ENCODE measurements at regions not wholly inside any gene's neighbourhood (a gene's known extent, or its start where the extent isn't known, plus 50 kb on each side); places are given as distances from the start of the nearest gene placed in this dataset.

DNA sequence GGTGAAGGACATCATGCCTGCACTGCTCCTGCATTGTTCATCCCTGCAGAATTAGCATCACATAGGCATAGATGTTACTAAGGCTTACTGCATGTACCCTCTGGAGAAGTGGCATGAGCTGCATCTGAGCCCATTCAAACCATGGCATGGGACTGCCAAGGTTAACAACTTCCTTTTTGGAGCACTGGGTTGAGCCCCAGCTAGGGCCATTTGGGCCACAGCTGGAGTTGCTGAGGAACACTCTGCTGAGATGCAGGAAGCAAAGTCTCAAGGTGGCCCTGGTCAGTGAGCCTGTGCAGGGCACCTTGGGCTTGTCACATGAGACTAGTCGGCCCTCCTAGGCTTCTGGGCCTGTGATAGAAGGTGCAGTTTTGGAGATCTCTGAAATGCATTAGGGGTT is 511.2 kb downstream of the C12orf50 start:
- no peak for TF ChIP-seq POLR2AphosphoS5 (IDR thresholded peaks at IDR 0.05)
- TF ChIP-seq, protein P1, sequence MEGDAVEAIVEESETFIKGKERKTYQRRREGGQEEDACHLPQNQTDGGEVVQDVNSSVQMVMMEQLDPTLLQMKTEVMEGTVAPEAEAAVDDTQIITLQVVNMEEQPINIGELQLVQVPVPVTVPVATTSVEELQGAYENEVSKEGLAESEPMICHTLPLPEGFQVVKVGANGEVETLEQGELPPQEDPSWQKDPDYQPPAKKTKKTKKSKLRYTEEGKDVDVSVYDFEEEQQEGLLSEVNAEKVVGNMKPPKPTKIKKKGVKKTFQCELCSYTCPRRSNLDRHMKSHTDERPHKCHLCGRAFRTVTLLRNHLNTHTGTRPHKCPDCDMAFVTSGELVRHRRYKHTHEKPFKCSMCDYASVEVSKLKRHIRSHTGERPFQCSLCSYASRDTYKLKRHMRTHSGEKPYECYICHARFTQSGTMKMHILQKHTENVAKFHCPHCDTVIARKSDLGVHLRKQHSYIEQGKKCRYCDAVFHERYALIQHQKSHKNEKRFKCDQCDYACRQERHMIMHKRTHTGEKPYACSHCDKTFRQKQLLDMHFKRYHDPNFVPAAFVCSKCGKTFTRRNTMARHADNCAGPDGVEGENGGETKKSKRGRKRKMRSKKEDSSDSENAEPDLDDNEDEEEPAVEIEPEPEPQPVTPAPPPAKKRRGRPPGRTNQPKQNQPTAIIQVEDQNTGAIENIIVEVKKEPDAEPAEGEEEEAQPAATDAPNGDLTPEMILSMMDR (IDR thresholded peaks at IDR 0.05), result no peak
- TF ChIP-seq POLR2A (IDR thresholded peaks at IDR 0.05), result no peak
- no peak for TF ChIP-seq EP300 (IDR thresholded peaks at IDR 0.05)

DNA sequence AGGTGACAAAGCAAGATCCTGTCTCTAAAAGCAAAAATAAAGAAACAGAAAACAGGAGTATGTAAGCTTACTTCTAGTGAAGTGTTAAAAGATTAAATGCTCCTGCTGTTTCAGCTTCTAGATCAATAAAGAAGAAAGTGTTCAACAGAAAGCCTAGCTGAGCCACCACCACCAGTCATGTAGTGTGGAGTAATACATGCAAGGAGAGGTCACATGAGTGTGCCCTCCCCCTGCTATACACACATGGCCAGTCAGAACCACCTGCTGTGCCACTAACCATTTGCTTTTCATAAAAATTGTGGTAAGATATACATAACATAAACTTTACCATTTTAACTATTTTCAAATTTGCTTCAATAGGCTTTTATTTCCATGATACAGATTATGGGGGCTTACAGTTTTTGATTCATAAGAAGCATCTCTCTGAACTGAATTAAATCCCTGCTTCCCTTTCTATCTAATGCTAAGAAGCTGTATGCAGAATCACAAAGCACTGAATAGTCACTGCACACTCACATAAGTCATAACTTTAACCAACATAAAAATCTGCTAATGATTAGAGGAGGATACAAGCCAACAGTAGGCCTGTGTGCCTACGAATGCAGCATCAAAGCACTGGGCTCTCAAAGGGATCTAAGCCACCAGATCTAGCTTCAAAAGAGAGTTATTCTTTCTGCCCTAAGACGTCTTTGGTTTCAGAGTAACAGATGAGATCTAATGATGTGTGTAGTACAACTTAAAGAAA is 515.5 kb downstream of the C12orf50 start:
- DNase-seq, result no peak
- no peaks in the 10 kb centered on the region for H3K4me1 ChIP-seq
- TF ChIP-seq POLR2A (IDR thresholded peaks at IDR 0.05), result no peak
- no peak for TF ChIP-seq POLR2AphosphoS5 (IDR thresholded peaks at IDR 0.05)
- no peak for TF ChIP-seq EP300 (IDR thresholded peaks at IDR 0.05)
- TF ChIP-seq, protein P1 (IDR thresholded peaks at IDR 0.05), result no peak
- no peaks in the 10 kb centered on the region for H3K9me3 ChIP-seq
- no peaks in the 10 kb centered on the region for H3K36me3 ChIP-seq
- no peak overlapping the region for H3K4me3 ChIP-seq
- 65% methylated on average over 2 of the region's 2 CpGs for WGBS, 2 donors
- H3K27ac ChIP-seq, result no peak overlapping the region
- H3K27me3 ChIP-seq, result no peaks in the 10 kb centered on the region
- intact Hi-C loops (cut with DNase I), result no loop called here

More for the DNA sequence above, 511.2 kb downstream of the C12orf50 start:
- no peak overlapping the region for H3K4me3 ChIP-seq
- no peak overlapping the region for H3K27ac ChIP-seq
- DNase-seq, result no peak
- intact Hi-C loops (cut with DNase I), result no loop called here
- 84 to 92% methylated on average over 1 of the region's 1 CpG for WGBS, 2 donors
- H3K36me3 ChIP-seq, result no peaks in the 10 kb centered on the region
- no peaks in the 10 kb centered on the region for H3K27me3 ChIP-seq
- no peaks in the 10 kb centered on the region for H3K9me3 ChIP-seq
- H3K4me1 ChIP-seq, result no peaks in the 10 kb centered on the region

DNA sequence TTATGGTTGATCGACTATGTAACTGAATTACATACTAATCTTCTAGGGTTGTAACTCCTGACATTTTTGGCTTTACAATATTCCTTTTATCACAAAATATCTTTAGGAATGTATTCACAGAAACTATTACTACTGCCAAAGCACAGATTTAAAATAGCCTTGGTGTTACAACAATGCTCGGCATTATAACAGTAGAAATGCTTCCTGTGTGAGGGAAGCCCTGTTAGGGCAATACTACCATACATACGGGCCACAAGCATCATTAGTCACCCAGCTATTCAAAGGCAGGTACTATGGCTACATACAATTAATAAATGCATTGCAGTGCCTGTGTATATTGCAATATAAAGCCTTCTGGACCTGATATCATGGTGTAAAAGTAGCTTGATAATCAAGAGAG is 517.8 kb downstream of the C12orf50 start:
- 81 to 84% methylated on average over 3 of the region's 3 CpGs for WGBS, 2 donors

DNA sequence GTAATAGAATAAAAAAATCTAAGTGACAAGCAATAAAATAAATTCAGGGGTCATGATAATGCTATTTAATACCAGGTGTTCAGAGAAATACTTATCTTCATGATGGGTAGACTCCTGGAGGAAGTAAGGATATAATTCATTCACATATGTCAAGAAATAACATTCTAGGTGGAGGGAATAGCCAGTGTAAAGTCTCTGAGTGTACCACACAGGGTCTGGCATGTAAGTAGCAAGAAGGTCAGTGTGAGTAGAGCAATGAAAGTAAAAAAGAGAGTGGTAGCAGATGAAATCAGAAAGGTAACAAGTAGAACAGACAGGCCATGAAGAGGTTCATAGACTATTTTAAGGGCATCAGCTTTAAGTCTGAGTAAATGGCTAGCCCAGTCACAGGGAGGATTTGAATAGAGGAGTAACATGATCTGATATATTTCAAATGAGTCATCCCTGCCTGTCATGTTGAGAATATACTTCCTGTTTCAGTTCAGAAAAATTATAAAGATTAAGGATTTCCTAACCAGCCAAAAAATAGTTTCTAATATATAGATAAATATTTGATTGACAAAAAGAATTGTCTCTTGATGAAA is 519.9 kb downstream of the C12orf50 start:
- Histone ChIP-seq H3K27ac (no peak overlapping the region), H3K9me3 (no peaks in the 10 kb centered on the region), H3K27me3 (no peaks in the 10 kb centered on the region), H3K4me3 (no peak overlapping the region), H3K4me1 (no peaks in the 10 kb centered on the region), H3K36me3 (no peaks in the 10 kb centered on the region)
- DNase-seq, result no peak
- TF ChIP-seq POLR2A (IDR thresholded peaks at IDR 0.05) (no peak), EP300 (IDR thresholded peaks at IDR 0.05) (no peak), POLR2AphosphoS5 (IDR thresholded peaks at IDR 0.05) (no peak)
- TF ChIP-seq, protein P1 (IDR thresholded peaks at IDR 0.05), result no peak
- intact Hi-C loops (cut with DNase I), result no loop called here

More for the DNA sequence above, 517.8 kb downstream of the C12orf50 start:
- Histone ChIP-seq H3K4me1 (no peaks in the 10 kb centered on the region), H3K9me3 (no peaks in the 10 kb centered on the region), H3K27me3 (no peaks in the 10 kb centered on the region), H3K4me3 (no peak overlapping the region), H3K27ac (no peak overlapping the region), H3K36me3 (no peaks in the 10 kb centered on the region)
- no peak for TF ChIP-seq POLR2AphosphoS5 (IDR thresholded peaks at IDR 0.05)
- TF ChIP-seq, protein P1 (IDR thresholded peaks at IDR 0.05), result no peak
- TF ChIP-seq POLR2A (IDR thresholded peaks at IDR 0.05), result no peak
- TF ChIP-seq EP300 (IDR thresholded peaks at IDR 0.05), result no peak
- intact Hi-C loops (cut with DNase I), result no loop called here
- no peak for DNase-seq
